Erythroblast (primary cell): ENCODE measurements at regions not wholly inside any gene's neighbourhood (a gene's known extent, or its start where the extent isn't known, plus 50 kb on each side); places are given as distances from the start of the nearest gene placed in this dataset.

Experiments used
- GATA1 ChIP-seq: IDR thresholded peaks from 2 replicates; pipeline ENCODE4 v1.6.1; 2011; ENCODE audit warnings: low read depth, mild to moderate bottlenecking, control low read depth, low read length, moderate library complexity
- POLR2A ChIP-seq: IDR thresholded peaks from 2 replicates; pipeline ENCODE4 v1.6.1; 2011; ENCODE audit warnings: mild to moderate bottlenecking, low read length

DNA sequence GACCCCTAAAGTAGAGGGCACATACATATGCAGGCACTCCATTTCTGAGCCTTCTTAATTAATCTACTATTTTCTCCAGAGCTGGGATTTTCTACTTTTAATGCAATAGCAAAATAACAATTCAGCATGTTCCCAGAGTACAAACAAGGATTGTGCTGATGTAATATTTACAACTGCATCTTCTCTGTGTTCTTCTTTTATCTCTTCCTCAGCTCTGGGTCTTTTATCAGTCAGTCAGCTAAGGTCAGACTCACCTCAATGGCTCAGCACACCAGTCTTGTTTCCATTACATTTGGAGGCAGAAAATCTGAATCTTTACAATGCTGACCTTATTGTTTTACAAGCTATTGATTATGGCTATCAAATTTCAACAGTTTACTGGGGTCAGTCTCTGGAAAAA is 323.3 kb upstream of the NR5A2 start:
- no peak for TF ChIP-seq POLR2A
- no peak for TF ChIP-seq GATA1
